ENCODE measurements at regions not wholly inside any gene's neighbourhood (a gene's known extent, or its start where the extent isn't known, plus 50 kb on each side); places are given as distances from the start of the nearest gene placed in this dataset.

GRCh38 chr2:180336550-180336949, 329.5 kb upstream of the CWC22 start:
- no peaks in the 10 kb centered on the region for H3K36me3 ChIP-seq (replicated peaks; ENCODE audit: insufficient read depth, low read length)

DNA sequence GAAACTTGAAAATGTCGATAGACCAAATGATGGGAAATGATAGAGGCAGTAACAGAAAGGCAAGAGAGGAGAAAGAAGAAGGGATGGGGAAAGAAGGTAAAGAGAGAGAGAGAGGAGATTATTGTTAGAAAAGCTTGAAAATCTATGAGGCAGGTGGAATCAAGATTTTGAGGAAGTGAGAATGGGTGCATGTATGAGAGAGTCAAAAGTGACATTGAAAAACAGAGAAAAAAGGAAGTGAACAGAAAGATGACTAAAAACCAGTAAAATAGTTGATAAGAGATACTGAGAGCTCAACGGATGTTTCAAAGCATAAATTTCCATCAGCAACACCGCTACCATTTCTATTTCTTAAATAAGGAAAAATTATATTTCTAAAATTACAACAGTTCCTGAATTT, 327.4 kb upstream of the CWC22 start:
- H3K9ac ChIP-seq (ENCODE audit: low read length) = no peak overlapping the region
- no peaks in the 10 kb centered on the region for H3K36me3 ChIP-seq (replicated peaks; ENCODE audit: insufficient read depth, low read length)
- no peak overlapping the region for H3K4me3 ChIP-seq (ENCODE audit: low read length)
- H3K27ac ChIP-seq (ENCODE audit: low read length) = peak overlapping the region; percentile 9; the same call in 1 of the 2 replicates
- DNase-seq = peak; percentile 12
- H3K4me1 ChIP-seq (ENCODE audit: low read length) = 0 out of 2 replicates have a peak, but pooled peaks cover 4% of the 10 kb centered on the region
- H3K4me2 ChIP-seq (ENCODE audit: low read depth, low read length) = no peak overlapping the region
- no peaks in the 10 kb centered on the region for H3K9me3 ChIP-seq (replicated peaks; ENCODE audit: insufficient read depth, low read length)
- no peak overlapping the region for H2AFZ ChIP-seq (ENCODE audit: low read length)
- H3K9me2 ChIP-seq (replicated peaks; ENCODE audit: insufficient read depth, low read length) = no peaks in the 10 kb centered on the region
- TF ChIP-seq CTCF (IDR thresholded peaks at IDR 0.05; ENCODE audit: low read length) (no peak), EZH2phosphoT487 (IDR thresholded peaks at IDR 0.05; ENCODE audit: low read length) (no peak), EZH2 (optimal IDR thresholded peaks at IDR 0.05; ENCODE audit: low read depth, low read length) (no peak)
- H3K79me2 ChIP-seq (ENCODE audit: low read length) = no peaks in the 10 kb centered on the region
- H3K27me3 ChIP-seq (replicated peaks; ENCODE audit: insufficient read depth, low read length) = no peaks in the 10 kb centered on the region
- H3F3A ChIP-seq (ENCODE audit: insufficient read depth, low read length) = no peaks in the 10 kb centered on the region
- no peaks in the 10 kb centered on the region for H4K20me1 ChIP-seq (ENCODE audit: insufficient read depth, low read length)

More at GRCh38 chr2:180336550-180336949, 329.5 kb upstream of the CWC22 start:
- Histone ChIP-seq H3K9me2 (replicated peaks; ENCODE audit: insufficient read depth, low read length) (no peaks in the 10 kb centered on the region), H3K4me1 (ENCODE audit: low read length) (0 out of 2 replicates have a peak, but pooled peaks cover 4% of the 10 kb centered on the region), H3K4me2 (ENCODE audit: low read depth, low read length) (no peak overlapping the region), H4K20me1 (ENCODE audit: insufficient read depth, low read length) (no peaks in the 10 kb centered on the region), H3K9ac (ENCODE audit: low read length) (no peak overlapping the region), H3K27ac (ENCODE audit: low read length) (no peak overlapping the region), H3K4me3 (ENCODE audit: low read length) (no peak overlapping the region), H3K27me3 (replicated peaks; ENCODE audit: insufficient read depth, low read length) (no peaks in the 10 kb centered on the region), H2AFZ (ENCODE audit: low read length) (no peak overlapping the region), H3F3A (ENCODE audit: insufficient read depth, low read length) (no peaks in the 10 kb centered on the region), H3K9me3 (replicated peaks; ENCODE audit: insufficient read depth, low read length) (no peaks in the 10 kb centered on the region), H3K79me2 (ENCODE audit: low read length) (no peaks in the 10 kb centered on the region)
- DNase-seq = no peak
- TF ChIP-seq EZH2phosphoT487 (IDR thresholded peaks at IDR 0.05; ENCODE audit: low read length) (no peak), CTCF (IDR thresholded peaks at IDR 0.05; ENCODE audit: low read length) (no peak), EZH2 (optimal IDR thresholded peaks at IDR 0.05; ENCODE audit: low read depth, low read length) (no peak)

- Histone ChIP-seq H4K20me1 (ENCODE audit: insufficient read depth, low read length) (no peaks in the 10 kb centered on the region), H2AFZ (ENCODE audit: low read length) (no peak overlapping the region), H3K9me3 (replicated peaks; ENCODE audit: insufficient read depth, low read length) (no peaks in the 10 kb centered on the region), H3K4me3 (ENCODE audit: low read length) (no peak overlapping the region), H3K9me2 (replicated peaks; ENCODE audit: insufficient read depth, low read length) (no peaks in the 10 kb centered on the region), H3K27me3 (replicated peaks; ENCODE audit: insufficient read depth, low read length) (no peaks in the 10 kb centered on the region), H3K4me1 (ENCODE audit: low read length) (no peaks in the 10 kb centered on the region), H3K36me3 (replicated peaks; ENCODE audit: insufficient read depth, low read length) (no peaks in the 10 kb centered on the region), H3K79me2 (ENCODE audit: low read length) (no peaks in the 10 kb centered on the region), H3F3A (ENCODE audit: insufficient read depth, low read length) (no peaks in the 10 kb centered on the region), H3K4me2 (ENCODE audit: low read depth, low read length) (no peak overlapping the region), H3K9ac (ENCODE audit: low read length) (no peak overlapping the region), H3K27ac (ENCODE audit: low read length) (no peak overlapping the region)
- TF ChIP-seq EZH2phosphoT487 (IDR thresholded peaks at IDR 0.05; ENCODE audit: low read length) (no peak), EZH2 (optimal IDR thresholded peaks at IDR 0.05; ENCODE audit: low read depth, low read length) (no peak), CTCF (IDR thresholded peaks at IDR 0.05; ENCODE audit: low read length) (no peak)
- DNase-seq = no peak
Measured at GRCh38 chr2:180328795-180329422, 321.8 kb upstream of the CWC22 start.
